ENCODE measurements at regions not wholly inside any gene's neighbourhood (a gene's known extent, or its start where the extent isn't known, plus 50 kb on each side); places are given as distances from the start of the nearest gene placed in this dataset.

- TF ChIP-seq CTCF (IDR thresholded peaks at IDR 0.05; ENCODE audit: poor library complexity, severe bottlenecking) (no peak), RAD21 (conservative IDR thresholded peaks at IDR 0.05) (no peak), EP300 (conservative IDR thresholded peaks at IDR 0.05; ENCODE audit: poor library complexity, severe bottlenecking) (no peak), REST (IDR thresholded peaks at IDR 0.05; ENCODE audit: borderline replicate concordance) (no peak), TAF1 (IDR thresholded peaks at IDR 0.05; ENCODE audit: low read depth) (no peak), MXI1 (conservative IDR thresholded peaks at IDR 0.05; ENCODE audit: poor library complexity, severe bottlenecking) (no peak), EZH2 (IDR thresholded peaks at IDR 0.05; ENCODE audit: borderline replicate concordance, insufficient read depth, low read length, poor library complexity, severe bottlenecking) (no peak)
Measured at GRCh38 chr9:82376677-82377232, 388.2 kb downstream of the SPATA31D1 start.
